ENCODE measurements at regions not wholly inside any gene's neighbourhood (a gene's known extent, or its start where the extent isn't known, plus 50 kb on each side); places are given as distances from the start of the nearest gene placed in this dataset.

DNA sequence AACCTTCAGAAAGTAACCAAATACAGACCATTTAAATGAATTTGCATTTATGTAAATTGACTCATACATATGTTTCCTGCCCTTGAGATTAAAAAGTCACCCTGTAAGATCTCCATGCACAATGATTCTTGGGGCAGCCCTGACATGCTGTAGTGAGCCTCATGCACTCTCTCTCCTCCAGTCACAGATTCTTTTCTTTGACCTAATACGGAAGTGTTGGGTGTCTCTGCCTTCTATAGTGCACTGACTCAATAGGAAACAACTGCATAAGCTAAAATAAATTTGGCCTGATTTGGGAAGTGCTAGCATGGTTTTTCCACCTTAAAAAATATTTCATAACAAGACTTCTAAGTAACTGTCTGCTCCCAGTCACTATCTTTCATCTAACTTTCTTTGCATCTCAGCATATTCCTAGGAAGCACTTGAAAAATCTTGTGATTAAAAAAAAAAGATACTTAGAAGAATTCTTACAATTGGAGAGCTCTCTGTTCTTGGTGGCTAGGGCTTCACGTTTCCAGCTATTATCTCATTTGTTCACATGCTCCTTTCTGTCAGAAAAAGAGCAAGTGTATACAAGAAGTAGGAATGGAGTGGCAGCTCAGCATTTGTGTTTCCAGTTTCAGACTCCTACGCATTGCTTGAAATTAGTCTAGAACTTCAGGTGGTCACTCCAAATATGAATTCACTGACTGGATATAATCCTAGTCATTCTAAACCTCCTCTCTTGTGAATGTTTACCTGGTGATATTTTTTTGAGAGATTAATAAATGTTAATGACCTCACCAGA, 207.9 kb upstream of the COL8A1 start:
- DNase-seq: no peak

DNA sequence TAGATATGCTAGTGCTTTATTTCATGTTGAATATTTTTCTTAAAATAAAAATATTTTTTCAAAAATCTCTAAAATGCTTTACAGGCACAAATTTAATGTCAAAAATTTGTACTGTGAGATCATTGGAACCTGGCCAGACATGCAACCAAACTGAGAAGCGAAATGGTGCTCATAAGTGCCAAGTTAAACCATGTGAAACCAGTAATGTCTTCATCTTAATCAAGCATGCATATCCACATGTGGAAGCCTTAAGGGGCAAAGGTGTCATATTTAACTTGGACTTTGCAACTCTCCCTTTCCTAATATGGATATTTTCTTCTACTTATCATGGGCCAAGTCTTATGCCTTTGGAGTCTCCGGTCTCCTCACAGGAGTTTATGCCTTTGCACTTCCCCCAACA, 208.9 kb upstream of the COL8A1 start:
- DNase-seq: no peak

DNA sequence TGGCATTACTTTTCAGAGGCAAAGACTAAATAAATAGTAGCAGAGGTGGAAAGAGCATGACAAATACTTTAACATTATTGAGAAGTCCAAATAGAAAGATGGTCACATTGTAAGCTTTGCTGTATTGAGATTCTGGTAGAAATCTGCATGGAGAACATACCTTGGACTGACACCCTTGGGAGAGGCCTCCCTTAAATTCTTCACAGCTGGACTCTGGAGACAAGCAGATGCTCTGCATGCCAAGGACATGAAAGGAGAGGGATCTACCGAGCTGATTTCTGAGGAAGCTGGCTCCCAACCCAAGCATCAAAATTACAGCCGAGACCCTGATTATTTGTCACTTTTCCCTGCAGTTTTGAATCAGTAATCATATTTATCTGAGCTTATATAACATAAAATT, 212.5 kb upstream of the COL8A1 start:
- DNase-seq: no peak

DNA sequence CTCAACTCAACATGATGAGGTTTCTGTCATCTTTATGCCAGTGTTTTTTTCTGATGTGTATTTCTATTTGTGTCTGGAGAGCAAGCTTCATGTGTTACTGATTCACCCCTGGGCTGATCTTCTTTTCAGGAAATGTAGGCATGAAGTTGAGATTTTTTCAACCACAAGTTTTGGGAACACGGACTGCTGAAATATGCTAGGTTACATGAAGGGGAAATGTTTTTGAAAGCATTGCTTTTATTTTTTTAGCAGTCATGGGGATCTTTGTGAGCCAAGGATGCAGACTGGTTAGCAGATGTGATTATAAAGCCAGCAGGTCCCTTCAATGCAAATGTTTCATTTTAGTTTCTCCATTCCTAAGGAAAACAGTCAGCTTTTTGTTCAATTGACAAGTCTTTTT, 219.3 kb upstream of the COL8A1 start:
- DNase-seq: no peak

DNA sequence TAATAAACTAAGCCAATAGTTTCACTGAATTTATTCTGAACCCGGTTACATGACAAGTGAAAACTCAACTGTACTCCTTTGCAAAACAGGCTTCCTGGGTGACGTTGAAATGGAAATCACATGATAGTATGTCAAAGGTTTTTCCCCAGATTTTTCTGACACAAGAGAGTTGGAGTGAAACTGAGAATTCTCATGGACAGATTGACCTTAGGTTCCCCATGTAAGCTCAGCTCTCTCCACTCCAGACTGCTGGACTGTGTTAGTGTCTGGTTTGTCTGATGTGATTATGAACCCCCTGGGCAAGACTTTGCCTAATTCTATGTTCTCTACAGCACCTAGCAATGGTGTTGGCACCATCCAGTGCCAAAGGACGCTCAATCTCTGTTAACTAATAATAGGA, 219.7 kb upstream of the COL8A1 start:
- no peak for DNase-seq

DNA sequence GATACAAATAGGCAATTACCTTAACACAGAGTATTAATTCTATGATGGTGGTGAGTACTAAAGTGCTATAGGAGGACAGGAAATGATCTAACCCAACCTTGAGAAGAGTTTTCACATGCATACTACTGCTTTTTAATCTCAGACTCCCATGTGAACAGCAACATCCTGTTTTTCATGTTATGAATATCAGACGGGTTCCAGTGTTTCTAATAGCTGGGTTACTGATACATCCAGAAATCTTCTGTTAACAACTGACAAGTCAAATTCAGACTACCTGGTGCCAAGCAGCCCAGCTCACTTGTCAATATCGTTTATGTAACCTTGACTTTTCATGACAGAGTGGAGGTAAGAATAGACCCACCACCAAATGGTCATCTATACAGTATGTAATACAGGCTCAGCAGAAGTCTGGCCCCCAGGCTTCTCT, 220.2 kb upstream of the COL8A1 start:
- no peak for DNase-seq

DNA sequence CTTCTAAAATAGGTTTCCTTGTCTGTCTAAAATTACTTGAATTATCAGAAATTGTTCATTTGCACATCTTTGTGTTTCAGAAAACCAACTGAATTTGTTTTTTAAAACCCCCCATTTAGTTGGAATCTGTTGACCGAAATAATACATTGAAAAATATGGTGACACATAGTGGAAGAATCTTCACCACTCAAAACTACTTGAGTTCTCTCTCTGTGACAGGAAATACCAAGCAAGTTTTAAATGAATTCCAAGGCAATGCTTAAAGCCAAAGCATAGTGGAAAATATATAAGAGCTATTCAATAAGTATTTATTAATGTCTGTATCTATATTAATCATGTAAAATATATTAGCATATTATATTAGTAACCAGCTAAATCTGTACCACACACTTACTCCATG, 224.9 kb upstream of the COL8A1 start:
- no peak for DNase-seq

DNA sequence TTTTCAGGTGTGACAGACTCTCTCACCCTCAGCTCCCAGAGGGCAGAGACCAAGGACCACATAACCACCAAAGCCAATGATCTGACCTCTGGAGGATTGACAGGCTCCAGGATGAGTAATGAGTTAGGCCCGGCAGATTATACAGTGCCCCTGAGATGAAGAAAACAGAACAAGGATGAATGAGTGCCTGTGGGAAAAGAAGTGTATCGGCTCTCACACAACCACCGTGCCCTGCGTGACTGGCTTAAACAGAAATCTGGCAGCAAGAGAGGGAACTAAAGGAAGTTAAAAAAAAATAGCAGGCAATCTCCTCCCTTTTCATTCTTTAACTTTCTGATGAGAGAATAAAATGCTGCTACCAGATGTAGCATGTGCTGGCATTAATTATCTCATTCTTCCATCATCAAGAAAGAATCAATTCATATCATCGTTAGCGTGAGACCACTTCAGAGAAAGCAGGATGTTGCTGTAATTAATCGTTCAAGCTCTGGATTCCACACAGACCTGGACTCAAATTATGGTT, 227.5 kb upstream of the COL8A1 start:
- no peak for DNase-seq

DNA sequence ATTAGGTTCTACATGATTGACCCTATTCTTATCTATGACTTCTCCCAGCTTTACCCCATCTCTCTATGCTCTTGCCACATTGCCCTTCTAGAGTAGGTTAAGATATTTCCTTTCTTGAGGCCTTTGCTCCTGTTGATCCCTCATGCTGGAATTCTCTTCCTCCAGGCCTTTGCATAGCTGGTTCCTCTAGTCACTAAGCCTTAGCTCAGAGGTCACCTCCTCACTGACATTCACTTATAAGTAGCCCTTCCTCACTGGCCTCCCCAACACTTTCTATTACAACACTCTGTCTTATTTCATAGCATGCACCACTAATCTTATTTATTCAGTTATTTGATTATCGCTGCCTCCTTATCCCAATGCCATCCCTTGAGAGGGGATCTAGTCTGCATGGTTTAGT, 228.4 kb upstream of the COL8A1 start:
- DNase-seq: no peak

DNA sequence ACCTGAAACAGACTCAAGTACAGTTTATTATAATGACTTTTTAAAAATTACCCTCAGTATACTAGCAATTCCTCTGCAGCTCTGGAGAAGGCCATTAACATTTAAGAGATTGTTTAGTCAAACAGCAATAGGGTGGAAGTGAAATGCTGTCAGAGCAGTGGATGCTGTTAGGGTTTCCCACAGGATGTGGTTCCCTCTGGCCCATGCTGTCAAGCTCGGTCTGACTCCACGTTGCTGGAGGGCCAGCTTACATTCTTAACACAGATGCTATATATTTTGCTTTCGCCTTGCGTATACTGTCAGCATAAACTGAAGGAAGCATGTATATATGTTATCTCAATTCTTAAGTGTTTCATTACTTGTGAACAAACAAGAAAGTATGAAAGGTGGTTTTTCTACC, 231.1 kb upstream of the COL8A1 start:
- no peak for DNase-seq

DNA sequence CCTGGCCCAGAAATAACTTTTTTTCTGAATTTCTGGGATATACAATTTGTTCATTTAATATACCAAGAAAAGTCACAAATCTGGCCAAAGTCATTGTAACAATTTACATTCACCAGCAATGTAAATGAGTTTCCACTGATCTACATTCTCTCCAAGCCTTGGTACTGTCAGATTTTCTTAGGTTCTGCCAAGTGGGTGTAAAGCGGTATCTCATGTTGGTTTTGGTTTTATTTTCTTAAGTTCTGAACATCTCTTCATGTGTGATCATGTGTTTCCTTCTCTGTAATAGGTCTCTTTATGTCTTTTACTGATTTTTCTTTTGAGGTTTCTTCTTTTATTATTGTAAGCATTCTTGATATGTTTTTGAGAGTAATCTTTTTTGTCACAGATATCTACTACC, 235.6 kb upstream of the COL8A1 start:
- no peak for DNase-seq

DNA sequence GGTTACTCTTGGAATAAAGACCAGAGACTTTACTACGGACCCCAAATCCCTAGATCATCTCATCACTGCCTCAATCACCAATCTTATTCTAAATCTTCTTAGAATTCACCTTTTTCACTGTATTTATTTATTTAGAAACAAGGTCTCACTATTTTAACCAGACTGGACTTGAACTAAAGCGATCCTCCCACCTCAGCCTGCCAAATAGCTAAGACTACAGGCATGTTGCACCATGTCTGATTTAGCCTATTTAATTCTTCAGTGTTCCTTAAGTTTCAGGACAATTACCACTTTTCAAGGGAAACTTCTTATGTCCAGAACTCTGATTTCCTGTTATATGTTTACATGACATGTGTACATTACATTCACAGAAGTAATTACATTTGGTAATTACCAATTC, 238.0 kb upstream of the COL8A1 start:
- no peak for DNase-seq

DNA sequence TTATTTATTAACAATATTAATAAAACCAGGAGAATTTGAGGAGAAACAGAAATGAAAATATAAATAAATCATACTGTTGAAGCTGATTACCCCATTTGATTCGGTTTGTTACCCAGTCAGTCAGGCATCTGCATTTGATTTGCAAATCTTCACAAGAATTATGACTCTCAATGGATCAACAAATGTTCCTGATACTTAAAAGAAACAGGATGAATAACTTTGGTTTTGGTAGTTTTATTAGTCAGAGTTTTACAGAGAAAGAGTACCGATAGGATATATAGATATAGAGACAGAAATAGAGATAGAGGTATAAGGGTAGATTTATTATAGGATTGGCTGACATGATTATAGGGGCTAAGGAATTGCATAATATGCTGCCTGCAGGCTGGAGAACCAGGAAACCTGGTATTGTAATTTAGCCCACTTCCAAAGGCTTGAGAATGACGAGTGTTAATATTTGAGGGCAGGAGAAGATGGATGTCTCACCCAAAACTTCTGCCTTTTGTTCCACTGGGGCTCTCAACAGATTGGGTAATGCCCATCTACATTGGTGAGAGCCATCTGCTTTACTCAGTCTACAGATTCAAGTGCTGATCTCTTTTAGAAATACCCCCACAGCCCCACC, 241.6 kb upstream of the COL8A1 start:
- no peak for DNase-seq

DNA sequence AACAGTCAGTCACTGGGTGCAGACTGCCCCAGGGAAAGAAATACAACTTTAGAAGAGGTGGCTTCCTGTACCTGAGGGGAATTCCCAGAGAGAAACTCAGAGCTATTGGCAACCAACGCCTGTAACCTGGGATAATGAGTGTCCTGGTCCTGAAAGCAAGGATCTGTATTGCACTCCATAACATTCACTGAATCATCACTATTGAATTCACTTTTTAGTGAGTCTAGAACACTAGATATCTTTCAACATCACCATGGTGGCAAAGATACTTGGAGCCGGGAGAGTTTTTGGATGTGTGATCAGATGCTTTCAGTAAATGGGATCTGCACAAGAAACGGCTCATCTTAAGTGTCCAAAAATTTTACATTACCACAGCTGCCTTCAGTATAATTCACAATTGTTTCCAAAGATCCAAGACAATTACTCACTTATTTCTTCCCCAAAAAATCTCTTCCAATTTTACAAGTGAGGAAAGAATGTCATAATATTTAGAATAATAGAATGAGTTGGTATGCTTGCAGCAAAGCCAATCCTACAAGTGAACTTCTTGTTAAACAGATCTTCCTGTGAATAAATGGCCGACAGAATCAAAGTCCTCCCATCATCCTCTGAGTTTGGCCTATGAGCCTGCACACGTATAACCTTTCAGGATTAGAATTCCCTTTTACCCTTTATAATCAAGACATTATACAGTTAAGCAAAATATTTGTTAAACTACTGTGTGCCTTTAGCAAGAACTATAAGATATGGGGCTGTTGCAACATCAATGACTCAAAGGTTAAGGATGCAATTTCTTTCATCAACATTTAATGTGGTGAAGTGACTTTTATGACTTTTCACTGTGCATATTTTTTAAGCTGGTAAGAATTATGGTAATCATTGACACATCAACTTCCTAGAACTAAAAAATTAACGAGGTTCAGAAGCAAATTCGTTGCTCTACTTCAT, 243.3 kb upstream of the COL8A1 start:
- DNase-seq: no peak

DNA sequence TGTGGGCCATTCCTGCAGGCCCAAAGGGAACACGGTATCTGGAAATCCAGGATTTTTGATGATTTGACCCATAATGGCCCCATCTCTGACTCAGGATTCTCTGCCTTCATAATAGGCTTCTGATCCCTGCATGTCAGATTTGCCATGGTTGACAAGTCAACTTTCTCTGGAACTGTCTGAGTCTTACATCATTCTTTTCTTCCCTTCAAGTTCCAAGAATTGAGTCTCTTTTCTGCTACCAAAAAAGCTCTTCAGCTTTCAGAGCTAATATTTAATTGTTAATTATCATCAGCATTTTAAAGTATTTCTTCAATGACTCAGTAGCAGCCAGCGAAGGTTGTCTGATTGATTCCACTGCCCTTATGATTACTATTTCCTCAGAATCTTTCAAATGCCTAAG, 244.4 kb upstream of the COL8A1 start:
- DNase-seq: no peak

DNA sequence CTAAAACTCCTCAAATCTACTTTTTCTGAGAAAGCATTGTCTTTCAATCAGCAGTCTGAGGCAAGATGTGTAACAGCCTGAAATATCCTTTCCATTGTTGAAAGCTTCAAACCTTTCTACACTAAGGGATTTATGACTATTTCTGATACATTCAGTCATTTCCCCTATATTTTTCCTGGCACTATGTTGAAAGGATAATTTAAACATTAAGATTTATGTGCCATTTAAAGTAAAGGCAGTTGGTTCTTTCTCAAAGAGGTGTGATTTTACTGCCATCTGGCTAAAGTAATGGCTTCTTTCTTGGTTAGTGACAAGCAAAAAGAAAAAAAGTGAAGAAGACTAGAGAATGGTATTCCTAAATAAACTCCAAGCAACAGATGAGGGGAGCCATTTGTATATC, 249.6 kb upstream of the COL8A1 start:
- DNase-seq: no peak

DNA sequence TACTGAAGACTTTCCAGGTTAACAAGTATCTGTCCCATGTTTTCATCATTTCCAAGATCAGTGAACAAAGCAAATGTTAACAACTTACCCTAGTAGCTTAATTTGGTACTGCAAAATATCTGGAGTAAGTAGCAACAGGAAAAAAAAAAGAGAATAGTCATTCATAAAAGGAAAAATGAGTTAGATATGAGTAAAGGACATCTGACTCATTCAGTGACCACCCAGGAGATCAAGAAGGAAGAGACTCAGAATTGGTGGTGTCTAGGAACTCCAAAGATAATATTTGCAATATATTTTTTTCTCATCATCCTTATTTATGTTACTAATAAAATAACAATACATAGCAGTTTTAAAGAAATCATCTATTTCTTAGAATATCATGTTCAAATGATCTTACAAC, 253.8 kb upstream of the COL8A1 start:
- DNase-seq: no peak

DNA sequence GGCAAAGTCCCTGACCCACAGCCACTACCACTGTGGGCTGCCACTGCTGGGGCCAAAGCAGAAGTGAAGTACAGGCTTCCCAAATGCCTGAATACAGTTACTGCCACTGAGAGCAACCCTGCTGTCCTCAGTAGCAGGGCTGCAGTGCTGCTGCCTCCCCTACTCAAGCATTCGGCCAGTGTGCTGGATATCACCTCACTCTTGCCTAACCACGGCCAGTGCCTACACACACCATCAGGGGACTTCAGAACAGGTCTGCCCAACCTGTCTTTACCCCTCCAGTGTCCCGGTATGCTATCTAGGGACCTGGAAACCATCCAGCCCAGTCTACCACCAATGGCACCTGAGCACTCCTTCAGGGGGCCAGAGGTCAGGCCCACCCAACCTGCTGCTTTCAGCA, 261.5 kb upstream of the COL8A1 start:
- DNase-seq: no peak

DNA sequence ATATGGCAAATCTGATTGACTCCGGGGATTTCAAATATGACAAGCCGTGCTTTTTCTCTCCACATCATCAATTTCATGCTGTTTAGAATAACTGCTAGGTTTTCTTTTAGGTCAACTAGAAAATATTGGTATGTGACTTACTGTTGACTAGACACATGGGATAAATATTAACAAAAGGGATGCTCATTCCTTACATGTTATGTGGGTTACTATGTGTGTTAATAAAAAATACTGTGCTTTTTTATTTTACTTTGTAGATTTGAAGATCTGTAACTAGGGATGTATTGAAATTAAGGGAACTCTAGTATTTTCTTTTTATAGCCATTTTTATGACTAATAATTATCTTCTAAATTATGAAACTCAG, 264.6 kb upstream of the COL8A1 start:
- DNase-seq: no peak

DNA sequence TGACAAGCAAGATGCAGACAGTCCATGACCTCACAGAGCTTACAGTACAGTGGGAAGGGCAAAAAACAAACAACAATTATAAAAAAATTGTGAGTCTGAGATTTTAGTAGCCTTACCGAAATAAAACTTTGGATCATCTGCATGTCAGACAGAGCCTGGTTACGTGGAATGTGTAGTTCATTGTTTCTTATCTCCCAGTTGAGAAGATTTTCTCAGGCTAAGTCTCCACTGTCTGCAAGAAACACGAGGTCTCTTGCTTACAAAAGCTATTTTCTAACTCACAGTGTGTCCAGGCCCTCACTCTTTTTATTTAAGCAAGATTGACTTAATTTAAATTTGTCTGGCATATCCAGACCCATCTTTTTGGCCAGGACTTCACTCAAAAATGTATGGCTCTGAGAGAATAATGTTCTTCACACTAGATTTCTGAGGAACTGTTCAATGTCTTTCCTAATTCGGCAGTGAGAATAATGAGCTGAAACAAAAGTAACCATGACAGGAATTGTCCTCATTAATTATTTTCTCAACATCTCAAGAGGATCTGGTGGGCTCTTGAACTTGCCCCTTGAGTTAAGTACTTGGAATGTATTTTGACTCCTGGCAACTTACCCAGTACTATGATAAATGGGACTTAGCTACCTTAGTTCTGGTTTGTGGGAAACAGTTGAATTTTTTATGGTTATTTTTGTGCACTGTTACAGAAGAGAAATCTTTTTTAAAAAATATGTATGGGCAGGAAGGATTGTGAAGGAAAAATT, 265.1 kb upstream of the COL8A1 start:
- DNase-seq: no peak

DNA sequence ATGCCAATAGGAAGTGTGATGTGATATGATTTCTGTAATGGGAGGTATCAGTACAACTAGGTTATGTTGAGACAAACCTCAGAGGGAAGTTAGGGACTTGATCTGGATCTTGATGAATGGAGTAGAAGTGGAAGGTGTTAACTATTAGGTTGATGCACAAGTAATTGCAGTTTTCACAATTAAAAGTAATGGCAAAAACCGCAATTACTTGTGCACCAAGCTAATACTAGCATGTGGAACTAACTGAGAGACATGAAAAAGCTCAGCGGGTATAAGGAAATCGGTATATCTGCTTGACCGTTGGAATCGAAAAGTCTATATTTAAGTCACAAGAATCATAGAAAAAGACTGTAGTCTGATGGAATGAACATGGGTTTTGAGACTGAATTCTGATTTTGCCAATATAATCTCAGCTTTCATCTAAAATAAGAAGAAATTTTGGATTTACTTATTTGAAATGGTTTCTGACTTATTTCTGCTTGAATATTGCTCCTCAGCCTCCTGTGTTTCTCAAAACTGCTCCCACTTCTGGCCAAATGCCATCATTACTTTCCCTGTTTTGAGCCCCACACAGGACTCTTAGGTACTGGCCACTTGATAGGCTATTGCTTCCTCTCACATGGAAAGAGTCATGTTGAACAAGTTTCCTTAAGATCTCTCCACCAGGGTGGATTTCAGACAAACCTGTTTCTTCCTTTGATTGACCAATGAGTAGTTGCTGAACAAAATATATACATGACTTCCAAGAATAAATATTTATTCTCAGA, 271.5 kb upstream of the COL8A1 start:
- no peak for DNase-seq

DNA sequence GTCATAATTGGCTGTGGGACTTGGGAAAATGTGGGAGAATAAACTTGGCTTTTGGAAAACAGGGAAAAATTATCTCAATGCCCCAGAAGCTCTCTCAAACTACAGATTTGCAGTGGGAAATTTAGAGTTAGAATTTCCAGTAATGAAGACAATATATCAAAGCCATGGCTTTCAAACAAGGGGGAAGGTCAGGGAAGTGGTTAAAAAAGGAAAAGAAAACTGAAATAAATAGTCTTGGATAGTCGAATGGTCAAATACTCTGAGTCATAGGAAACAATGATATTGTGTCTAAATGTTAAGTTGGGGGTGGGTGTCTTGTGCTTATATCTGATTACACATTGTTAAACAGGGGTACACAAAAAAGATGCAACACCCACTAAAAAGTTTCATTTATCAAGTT, 272.4 kb upstream of the COL8A1 start:
- no peak for DNase-seq

All from NCI-H187 (cell line).